Loucy (cell line): ENCODE measurements at regions not wholly inside any gene's neighbourhood (a gene's known extent, or its start where the extent isn't known, plus 50 kb on each side); places are given as distances from the start of the nearest gene placed in this dataset.
A peak's percentile ranks its signal among the peaks of the same experiment; 100 is the strongest.

Source experiments
- H2AFZ ChIP-seq: fragments of 200-600 bp; sonication (generic); 2 replicates; pipeline ENCODE4 v1.6.0; 2016; ENCODE audit warnings: antibody characterized with exemption, mild to moderate bottlenecking, low read length, moderate library complexity
- H3F3A ChIP-seq: fragments of 200-600 bp; 2 replicates; pipeline ENCODE4 v1.6.0; 2016; ENCODE audit warnings: antibody characterized with exemption, low read depth, mild to moderate bottlenecking
- H3K27me3 ChIP-seq: fragments of 200-600 bp; sonication (generic); 2 replicates; pipeline ENCODE4 v1.6.1; 2014; ENCODE audit warnings: low read length, mild to moderate bottlenecking; ENCODE audit not compliant: insufficient read depth, poor library complexity, severe bottlenecking
- H3K36me3 ChIP-seq: fragments of 200-600 bp; sonication (generic); 2 replicates; pipeline ENCODE4 v1.6.1; 2016; ENCODE audit warnings: low read length; ENCODE audit not compliant: insufficient read depth
- H3K4me1 ChIP-seq: fragments of 200-600 bp; sonication (generic); 2 replicates; pipeline ENCODE4 v1.5.1; 2014; ENCODE audit warnings: low read length, mild to moderate bottlenecking; ENCODE audit not compliant: insufficient read depth, poor library complexity, severe bottlenecking
- H3K4me2 ChIP-seq: fragments of 200-600 bp; sonication (generic); 2 replicates; pipeline ENCODE4 v1.6.0; 2014; ENCODE audit warnings: antibody characterized with exemption, low read length, low read depth, mild to moderate bottlenecking; ENCODE audit not compliant: poor library complexity, severe bottlenecking
- H3K4me3 ChIP-seq: fragments of 200-600 bp; sonication (generic); 2 replicates; pipeline ENCODE4 v1.5.1; 2014; ENCODE audit warnings: low read length, mild to moderate bottlenecking, mixed read lengths; ENCODE audit not compliant: poor library complexity, severe bottlenecking
- H3K79me2 ChIP-seq: fragments of 200-600 bp; sonication (generic); 2 replicates; pipeline ENCODE4 v1.6.1; 2014; ENCODE audit warnings: low read length; ENCODE audit not compliant: insufficient read depth
- H3K9ac ChIP-seq: fragments of 200-600 bp; sonication (generic); 2 replicates; pipeline ENCODE4 v1.6.0; 2014; ENCODE audit warnings: mild to moderate bottlenecking, low read depth, low read length, moderate library complexity; ENCODE audit not compliant: poor library complexity, severe bottlenecking
- H3K9me2 ChIP-seq: fragments of 200-600 bp; sonication (generic); replicated peaks from 2 replicates; pipeline ENCODE4 v1.6.1; 2016; ENCODE audit warnings: low read depth, low read length, mixed read lengths
- H3K9me3 ChIP-seq: fragments of 200-600 bp; sonication (generic); 2 replicates; pipeline ENCODE4 v1.6.1; 2014; ENCODE audit warnings: mild to moderate bottlenecking, antibody characterized with exemption, low read length, low read depth; ENCODE audit not compliant: insufficient read depth
- H4K20me1 ChIP-seq: fragments of 200-600 bp; sonication (generic); 2 replicates; pipeline ENCODE4 v1.6.0; 2014; ENCODE audit warnings: antibody characterized with exemption, low read length, mild to moderate bottlenecking; ENCODE audit not compliant: insufficient read depth, poor library complexity, severe bottlenecking
- CTCF ChIP-seq: fragments of 200-600 bp; sonication (generic); conservative IDR thresholded peaks from 2 replicates; pipeline ENCODE4 v1.5.1; 2014; ENCODE audit warnings: mild to moderate bottlenecking, antibody characterized with exemption, low read length
- EZH2phosphoT487 ChIP-seq: fragments of 200-600 bp; IDR thresholded peaks from 2 replicates; pipeline ENCODE4 v1.6.1; 2018; ENCODE audit warnings: antibody characterized with exemption, mild to moderate bottlenecking, moderate library complexity, borderline replicate concordance

GRCh38 chrX:124203311-124203710 lies 129.1 kb upstream of the TEX13D start:
- no peaks in the 10 kb centered on the region for H3K9me2 ChIP-seq
- H3K9me3 ChIP-seq = 0 out of 2 replicates have a peak, but pooled peaks cover 6% of the 10 kb centered on the region
- no peaks in the 10 kb centered on the region for H3K27me3 ChIP-seq
- no peak overlapping the region for H3K4me3 ChIP-seq
- TF ChIP-seq CTCF (no peak), EZH2phosphoT487 (no peak)
- H2AFZ ChIP-seq = no peak overlapping the region
- no peak overlapping the region for H3K9ac ChIP-seq
- H3K79me2 ChIP-seq = no peaks in the 10 kb centered on the region
- H3K36me3 ChIP-seq = no peaks in the 10 kb centered on the region
- H3K4me2 ChIP-seq = no peak overlapping the region
- peaks cover 4% of the 10 kb centered on the region for H3K4me1 ChIP-seq
- H3F3A ChIP-seq = no peaks in the 10 kb centered on the region
- no peaks in the 10 kb centered on the region for H4K20me1 ChIP-seq

- no peaks in the 10 kb centered on the region for H3F3A ChIP-seq
- H3K27me3 ChIP-seq = no peaks in the 10 kb centered on the region
- H3K9ac ChIP-seq = peak overlapping the region; percentile 52
- H2AFZ ChIP-seq = no peak overlapping the region
- no peaks in the 10 kb centered on the region for H3K36me3 ChIP-seq
- H4K20me1 ChIP-seq = no peaks in the 10 kb centered on the region
- H3K4me1 ChIP-seq = peaks cover 31% of the 10 kb centered on the region
- no peaks in the 10 kb centered on the region for H3K9me2 ChIP-seq
- TF ChIP-seq CTCF = no peak
- TF ChIP-seq EZH2phosphoT487 = no peak
- H3K9me3 ChIP-seq = no peaks in the 10 kb centered on the region
- H3K4me2 ChIP-seq = peak overlapping the region; percentile 54
- H3K4me3 ChIP-seq = peak overlapping the region; percentile 29
- H3K79me2 ChIP-seq = no peaks in the 10 kb centered on the region
Observed at GRCh38 chrX:124208660-124209059, 123.8 kb upstream of the TEX13D start.

DNA sequence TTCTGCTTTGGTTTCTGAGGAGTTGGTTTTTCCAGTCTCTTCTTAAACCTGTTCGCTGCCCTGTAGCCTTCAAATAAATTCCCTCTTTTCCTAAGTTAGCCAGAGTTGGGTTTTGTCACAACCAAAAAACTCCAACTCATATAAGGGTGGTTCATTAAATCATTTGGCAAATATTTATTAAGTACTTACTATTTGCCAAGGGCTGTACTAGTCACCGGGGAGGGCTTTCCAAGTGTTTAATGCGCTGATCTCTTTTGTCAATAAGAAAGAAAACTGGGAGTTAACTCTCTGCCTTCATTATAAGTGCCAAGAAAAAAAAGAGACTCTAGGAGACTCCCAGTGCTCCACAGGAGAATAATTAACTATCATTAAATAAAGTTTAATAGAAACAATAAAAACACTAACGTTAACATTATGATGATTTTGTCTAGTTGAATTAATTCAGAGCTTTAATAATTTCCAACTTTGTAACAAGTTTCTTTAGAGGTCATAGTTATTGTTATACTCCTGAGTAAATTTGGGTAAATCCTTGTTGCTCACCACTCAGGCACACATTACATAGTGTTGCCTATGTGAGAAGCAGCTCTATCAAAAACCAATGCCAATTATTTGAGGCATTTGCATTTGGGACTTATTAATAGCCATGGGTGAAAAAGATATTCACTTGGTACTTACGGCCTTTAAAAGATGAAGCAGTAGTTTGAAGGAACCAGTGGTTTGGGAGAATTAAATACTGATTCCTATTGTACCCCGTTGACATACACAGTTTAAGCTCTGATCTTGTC lies 122.5 kb upstream of the TEX13D start:
- Histone ChIP-seq H3K9ac (no peak overlapping the region), H3F3A (no peaks in the 10 kb centered on the region), H3K4me3 (no peak overlapping the region), H3K4me2 (no peak overlapping the region), H3K9me2 (no peaks in the 10 kb centered on the region), H4K20me1 (no peaks in the 10 kb centered on the region), H3K27me3 (no peaks in the 10 kb centered on the region), H3K4me1 (peaks cover 38% of the 10 kb centered on the region), H3K36me3 (no peaks in the 10 kb centered on the region), H2AFZ (no peak overlapping the region), H3K79me2 (no peaks in the 10 kb centered on the region), H3K9me3 (no peaks in the 10 kb centered on the region)
- TF ChIP-seq CTCF (no peak), EZH2phosphoT487 (no peak)
